ENCODE measurements at regions not wholly inside any gene's neighbourhood (a gene's known extent, or its start where the extent isn't known, plus 50 kb on each side); places are given as distances from the start of the nearest gene placed in this dataset.

DNA sequence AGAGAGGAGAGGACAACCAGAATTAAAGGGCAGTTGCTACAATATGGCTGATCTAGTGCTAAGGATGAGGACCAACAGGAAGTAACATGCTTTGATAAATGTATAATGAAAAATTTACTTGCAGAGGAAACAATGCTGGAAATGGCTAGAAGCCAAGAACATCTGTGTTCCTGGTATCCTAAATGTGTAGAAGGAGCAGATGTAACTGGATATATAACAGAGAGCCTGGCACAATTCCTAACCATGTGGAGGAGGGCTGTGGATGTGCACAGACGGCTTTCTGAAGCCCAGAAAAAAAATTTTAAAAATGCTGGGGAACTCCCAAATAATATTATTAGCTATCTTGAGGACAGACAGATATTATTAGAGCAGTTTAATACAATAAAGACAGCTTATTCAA, 159.4 kb upstream of the GBE1 start:
- no peak for TF ChIP-seq EZH2 (IDR thresholded peaks at IDR 0.05; ENCODE audit: low read length)
- TF ChIP-seq, protein P1, sequence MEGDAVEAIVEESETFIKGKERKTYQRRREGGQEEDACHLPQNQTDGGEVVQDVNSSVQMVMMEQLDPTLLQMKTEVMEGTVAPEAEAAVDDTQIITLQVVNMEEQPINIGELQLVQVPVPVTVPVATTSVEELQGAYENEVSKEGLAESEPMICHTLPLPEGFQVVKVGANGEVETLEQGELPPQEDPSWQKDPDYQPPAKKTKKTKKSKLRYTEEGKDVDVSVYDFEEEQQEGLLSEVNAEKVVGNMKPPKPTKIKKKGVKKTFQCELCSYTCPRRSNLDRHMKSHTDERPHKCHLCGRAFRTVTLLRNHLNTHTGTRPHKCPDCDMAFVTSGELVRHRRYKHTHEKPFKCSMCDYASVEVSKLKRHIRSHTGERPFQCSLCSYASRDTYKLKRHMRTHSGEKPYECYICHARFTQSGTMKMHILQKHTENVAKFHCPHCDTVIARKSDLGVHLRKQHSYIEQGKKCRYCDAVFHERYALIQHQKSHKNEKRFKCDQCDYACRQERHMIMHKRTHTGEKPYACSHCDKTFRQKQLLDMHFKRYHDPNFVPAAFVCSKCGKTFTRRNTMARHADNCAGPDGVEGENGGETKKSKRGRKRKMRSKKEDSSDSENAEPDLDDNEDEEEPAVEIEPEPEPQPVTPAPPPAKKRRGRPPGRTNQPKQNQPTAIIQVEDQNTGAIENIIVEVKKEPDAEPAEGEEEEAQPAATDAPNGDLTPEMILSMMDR (optimal IDR thresholded peaks at IDR 0.05 in 1 of 3, IDR thresholded peaks at IDR 0.05 in 1 of 3, conservative IDR thresholded peaks at IDR 0.05 in 1 of 3; ENCODE audit: extremely low read depth in 1 of 3, insufficient read depth in 2 of 3, low read length in 3 of 3) = no peak

Measured in keratinocyte (primary cell).